HG03108 (cell line): ENCODE measurements at regions not wholly inside any gene's neighbourhood (a gene's known extent, or its start where the extent isn't known, plus 50 kb on each side); places are given as distances from the start of the nearest gene placed in this dataset.

Experiments used
- ATAC-seq: cut with Tn5 transposase; IDR thresholded peaks from one replicate; pipeline ENCODE4 v1.9.1; 2021; ENCODE audit warnings: moderate library complexity; ENCODE audit not compliant: unreplicated experiment

GRCh38 chr3:106635826-106636225, 741.4 kb upstream of the CCDC54 start:
- ATAC-seq = no peak

DNA sequence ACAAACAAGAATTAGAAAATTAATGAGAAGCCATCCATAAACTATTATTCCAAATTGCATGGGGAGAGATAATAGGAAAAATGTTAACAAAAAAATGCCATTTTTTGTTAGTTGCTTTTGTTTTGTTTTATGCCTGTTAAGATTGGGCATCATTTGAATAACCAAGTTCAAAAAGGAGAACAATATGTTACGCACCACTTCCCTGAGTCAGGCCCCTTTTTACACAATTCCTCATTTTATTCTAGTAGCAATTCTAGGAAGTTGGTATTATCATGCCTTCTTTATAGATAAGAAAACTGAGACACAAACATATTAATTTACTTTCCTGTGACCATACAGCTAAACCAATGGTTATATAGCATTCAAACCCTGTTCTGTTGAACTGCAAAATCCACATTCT, 736.9 kb upstream of the CCDC54 start:
- no peak for ATAC-seq

DNA sequence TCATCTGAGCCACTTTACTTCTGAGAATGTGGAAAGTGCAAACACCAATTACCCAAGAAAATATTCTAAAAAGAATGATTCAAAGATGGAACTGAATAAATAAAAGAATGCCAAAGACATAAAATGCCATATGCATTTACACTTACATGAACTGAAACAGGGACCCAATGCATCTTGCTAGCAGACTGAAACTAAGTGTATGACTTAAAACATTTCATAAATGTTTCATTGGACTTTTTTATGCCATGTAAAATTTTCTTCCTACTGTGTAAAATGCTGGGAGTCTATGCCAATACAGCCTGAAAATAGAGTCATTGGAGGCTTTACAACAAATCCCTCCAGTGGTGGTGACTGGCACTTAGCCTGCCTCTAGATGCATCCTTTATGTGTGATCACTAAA, 735.1 kb upstream of the CCDC54 start:
- ATAC-seq = no peak

DNA sequence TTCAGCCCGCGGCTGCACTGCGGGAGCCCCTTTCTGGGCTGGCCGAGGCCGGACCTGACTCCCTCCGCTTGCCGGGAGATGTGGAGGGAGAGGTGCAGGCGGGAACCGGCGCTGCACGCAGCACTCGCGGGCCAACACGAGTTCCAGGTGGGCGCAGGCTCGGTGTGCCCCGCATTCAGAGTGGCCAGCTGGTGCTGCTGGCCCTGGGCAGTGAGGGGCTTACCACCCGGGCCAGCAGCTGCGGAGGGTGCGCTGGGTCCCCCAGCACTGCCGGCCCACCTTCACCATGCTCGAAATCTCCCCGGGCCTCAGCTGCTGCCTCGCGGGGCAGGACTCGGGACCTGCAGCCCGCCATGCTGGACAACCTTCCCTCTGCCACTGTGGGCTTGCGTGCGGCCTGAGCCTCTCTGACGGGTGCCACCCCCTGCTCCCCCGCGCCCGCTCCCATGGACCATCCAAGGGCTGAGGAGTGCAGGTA, 733.5 kb upstream of the CCDC54 start:
- ATAC-seq = no peak

DNA sequence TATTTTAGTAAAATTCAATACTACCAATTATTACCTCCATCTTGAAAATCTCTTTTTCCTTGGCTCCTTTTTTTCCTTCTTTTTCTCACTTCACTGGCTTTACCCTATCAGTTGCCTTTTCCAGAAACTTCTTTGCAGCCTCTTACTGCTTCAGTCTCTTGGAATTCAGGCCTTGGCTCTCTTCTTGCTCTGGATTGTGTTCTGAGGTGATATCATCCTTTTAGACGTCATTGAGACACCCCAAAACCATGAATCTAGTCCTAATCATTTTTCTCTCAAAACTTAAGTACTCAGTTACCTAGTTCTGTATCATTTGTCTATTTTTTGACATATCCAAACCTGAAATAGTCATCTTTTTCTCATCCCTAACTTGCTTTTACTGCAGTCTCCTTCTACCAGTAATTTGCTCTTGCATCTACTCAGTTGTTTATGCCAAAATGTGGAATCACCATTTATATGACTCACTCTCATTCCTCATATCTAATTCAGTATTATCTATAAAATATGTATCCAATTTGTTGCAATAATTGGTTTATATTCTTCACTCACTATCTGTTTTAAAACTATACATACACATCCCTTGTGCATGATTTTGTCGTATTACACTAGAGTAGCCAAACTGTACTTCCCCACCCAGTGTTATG, 703.2 kb upstream of the CCDC54 start:
- ATAC-seq = no peak

- no peak for ATAC-seq
Observed at GRCh38 chr3:106675451-106675850, 701.8 kb upstream of the CCDC54 start.

DNA sequence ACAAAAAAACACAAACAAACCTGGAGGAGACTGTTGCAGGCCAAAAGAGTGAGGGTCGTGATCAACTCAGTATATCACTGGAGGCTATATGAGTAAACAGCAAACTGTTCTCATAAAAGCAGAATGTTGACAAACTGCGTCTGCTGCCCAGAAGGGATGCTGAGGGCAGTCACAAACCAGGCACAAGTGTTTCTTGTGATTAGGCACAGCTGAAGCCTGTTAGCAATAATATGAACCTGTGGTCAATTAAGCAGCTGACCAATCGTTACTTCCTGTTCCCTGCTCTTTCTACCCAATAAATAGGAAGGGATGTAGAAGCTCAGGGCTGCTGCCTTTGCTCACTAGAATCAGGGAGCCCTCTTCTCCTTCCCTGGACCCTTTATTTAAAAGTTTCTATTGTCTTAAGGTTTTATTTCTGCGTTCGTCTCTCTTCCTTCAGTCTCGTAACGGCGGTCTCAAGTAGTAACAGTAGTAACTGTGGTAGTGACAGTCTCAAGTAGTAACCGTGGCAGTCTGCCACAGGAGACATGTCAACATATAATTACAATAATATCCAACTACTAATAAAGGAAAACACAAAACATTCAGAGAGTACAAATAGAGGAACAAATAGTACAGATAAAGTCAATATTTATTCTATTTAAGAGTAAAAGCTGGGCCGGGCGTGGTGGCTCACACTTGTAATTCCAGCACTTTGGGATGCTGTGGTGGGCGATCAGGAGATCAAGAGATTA, 698.4 kb upstream of the CCDC54 start:
- ATAC-seq = no peak

DNA sequence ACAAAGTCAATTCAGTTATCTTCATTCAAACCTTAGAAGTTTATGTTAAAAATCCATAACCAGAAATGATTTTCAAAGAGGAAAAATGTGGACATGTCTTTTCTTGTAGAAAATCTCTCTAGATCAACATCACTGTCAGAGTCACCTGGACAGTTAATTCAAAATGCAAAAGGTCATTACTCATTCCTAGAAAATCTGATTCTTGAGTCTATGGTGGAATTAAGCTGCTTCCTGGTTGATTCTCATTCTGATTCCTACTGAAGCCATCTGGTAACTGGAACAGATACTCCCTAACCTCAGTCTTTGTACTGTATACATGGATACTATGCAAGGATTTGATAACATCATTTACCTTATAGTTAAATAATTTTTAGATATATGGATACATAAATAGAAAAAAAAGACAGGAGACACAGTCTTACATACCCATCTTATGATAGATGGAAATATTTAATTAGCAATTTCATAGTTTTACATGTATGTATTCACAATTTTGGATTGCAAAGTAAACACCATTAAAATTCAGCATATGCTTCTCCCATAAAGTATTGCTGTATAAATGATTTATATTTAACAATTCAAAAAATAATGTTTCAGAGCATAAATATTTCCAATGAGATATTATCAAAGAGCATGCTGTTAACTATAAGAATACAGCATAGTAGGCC, 693.2 kb upstream of the CCDC54 start:
- ATAC-seq = no peak

DNA sequence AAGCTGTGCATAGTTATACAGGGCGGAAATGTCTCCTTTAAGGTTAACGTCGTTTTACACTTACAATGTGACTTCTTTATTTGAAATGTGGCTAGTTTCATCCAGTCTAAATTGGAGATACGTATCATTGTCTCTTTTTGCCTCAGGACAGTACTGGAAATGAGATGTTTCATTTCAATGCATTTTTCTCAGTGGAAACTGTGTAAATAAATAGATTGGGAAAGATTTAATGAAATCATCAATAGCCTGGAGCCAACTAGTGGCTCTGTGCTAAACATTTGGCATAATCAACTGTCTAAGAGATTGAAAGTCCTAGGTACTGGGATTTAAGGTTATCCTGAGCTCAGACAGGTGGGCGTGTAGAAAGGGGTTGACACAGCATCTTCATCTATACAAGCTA, 691.5 kb upstream of the CCDC54 start:
- ATAC-seq = no peak

DNA sequence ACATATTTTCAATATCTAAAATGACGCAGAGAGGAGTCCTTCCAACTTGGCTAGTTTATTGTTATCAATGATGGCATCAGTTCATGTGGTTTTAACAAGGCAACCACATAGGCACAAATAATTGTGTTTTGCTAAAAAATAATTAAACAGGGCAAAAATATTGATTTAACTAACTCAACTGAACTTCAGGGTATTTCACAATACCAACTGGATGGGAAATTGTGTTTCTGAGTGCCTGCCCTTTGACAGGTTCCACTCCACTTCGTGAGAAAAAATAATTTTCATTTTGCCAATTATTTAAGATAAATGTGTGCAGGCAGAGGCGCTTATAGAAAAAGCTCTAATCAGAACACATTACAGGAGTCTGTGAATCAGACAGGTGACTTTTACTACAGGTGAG, 689.3 kb upstream of the CCDC54 start:
- no peak for ATAC-seq

DNA sequence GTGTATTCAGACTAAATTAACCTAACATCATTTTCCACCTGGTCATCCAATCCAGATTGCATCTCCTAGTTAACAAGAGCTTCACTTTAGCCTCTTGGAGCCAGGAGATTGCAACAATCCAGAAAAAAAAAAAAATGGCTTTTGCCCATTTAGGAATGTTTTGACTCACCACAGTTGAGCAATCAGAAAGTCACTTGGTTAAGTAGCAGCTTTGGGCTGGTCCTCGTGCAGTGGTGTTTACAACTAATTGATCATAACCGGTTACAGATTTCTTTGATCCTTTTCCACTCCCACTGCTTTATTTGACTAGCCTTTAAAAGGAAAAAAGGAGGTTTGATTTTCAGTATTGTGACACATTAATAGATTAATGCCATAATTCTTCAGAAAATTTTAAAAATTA, 688.8 kb upstream of the CCDC54 start:
- no peak for ATAC-seq

GRCh38 chr3:106691476-106691875, 685.8 kb upstream of the CCDC54 start:
- no peak for ATAC-seq

DNA sequence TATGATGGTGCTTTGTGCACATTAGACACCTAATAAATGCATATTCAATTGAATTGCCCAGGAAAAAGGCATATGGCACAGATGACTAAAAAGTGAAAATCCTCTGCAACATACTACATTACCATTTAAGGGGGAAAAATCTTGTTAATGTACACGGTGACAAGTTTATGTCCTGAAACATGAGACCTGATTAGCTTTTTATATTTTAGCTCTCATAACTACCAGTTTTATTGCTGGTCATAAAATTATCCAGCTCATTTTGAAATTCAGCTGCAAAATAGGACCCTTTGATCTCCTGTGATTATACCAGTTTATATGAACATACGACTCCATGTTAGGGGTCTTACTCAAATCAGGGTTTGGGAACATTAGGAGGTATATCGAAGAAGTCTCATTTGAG, 684.6 kb upstream of the CCDC54 start:
- no peak for ATAC-seq

- no peak for ATAC-seq
Observed at GRCh38 chr3:106699122-106699521, 678.1 kb upstream of the CCDC54 start.

- ATAC-seq = no peak
Observed at GRCh38 chr3:106700981-106701380, 676.3 kb upstream of the CCDC54 start.

GRCh38 chr3:106703524-106703923, 673.7 kb upstream of the CCDC54 start:
- no peak for ATAC-seq

DNA sequence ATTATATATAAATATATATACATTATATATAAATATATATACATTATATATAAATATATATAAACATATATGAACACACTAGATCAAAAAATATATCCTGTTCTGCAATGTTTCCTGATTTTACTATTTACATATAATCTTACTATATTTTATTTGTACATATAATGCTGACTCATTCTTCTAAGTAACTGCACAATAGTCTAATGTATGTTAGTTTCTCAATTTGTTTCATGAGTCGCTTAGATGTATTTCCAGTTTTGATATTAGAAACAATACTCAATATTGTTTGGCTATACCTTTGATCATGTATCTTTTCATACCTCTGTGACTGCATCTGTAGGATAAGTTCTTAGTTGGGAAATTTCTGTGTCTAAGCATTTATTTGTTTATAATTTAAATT, 669.9 kb upstream of the CCDC54 start:
- ATAC-seq = no peak

DNA sequence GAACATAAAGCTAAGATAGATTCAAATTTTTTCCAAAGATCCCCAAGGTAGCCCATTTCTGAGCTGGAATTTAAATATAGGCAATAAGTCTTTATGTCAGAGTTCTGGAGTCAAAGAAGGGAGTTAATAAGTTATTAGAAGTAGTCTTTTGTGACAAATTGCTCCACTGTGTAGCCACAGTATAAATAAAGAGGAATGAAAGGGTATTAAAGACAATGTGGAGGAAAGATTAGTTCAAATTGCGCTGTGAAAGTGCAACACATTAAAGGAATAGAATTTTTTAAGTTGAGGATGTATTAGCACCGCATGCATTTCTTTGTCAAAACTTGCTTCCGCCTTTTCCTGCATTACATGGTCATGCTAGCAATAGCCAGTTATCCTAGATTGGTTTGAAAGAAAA, 666.6 kb upstream of the CCDC54 start:
- ATAC-seq = no peak

- ATAC-seq = no peak
Observed at GRCh38 chr3:106711650-106712049, 665.6 kb upstream of the CCDC54 start.

- ATAC-seq = no peak
Observed at GRCh38 chr3:106714400-106714799, 662.8 kb upstream of the CCDC54 start.

DNA sequence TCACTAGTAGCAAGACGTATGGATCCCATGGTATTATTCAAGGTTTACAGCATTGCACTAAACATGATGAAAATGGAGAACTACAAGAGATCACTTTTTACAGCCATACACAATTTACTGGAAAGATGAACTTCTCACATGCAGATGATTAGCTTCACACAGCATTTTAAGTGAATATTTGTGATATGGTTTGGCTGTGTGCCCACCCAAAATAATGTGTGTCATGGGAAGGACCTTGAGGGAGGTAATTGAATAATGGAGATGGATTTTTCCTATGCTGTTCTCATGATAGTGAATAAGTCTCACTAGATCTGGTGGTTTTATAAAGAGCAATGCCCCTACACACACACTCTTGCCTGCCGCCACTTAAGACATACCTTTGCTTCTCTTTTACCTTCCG, 662.0 kb upstream of the CCDC54 start:
- ATAC-seq = no peak

DNA sequence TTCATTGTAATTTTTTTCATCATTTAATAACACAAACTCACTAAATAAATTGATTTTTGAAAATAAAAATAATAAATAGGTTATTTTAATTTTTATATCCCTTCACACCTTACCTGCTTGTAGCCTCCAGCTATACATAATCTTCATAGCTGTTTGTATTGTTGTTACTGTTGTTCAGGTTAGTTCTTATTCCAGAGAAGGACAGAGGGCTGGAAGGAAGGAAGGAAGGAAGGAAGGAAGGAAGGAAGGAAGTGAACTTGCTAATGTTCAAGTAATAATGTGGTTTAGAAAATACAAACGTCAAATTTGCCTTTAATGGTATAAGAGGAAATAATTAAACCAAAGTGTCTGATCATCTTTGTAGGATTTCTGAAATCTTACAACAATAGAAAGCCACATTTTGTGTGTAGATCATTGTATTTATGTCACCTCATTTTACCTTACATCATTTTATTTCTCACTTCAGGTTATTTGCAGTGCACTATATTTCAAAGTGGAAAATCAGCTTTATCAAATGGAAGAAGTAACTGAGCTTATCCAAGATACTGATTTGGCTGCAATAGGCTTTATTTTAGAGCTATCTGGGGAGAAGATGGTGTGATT, 660.0 kb upstream of the CCDC54 start:
- ATAC-seq = no peak
